ENCODE measurements at regions not wholly inside any gene's neighbourhood (a gene's known extent, or its start where the extent isn't known, plus 50 kb on each side); places are given as distances from the start of the nearest gene placed in this dataset.
"Not testable (repeated sequence)": the region's sequence is repeated elsewhere in the genome, so short reads cannot be mapped to it uniquely, and the experiment has no call there.

DNA sequence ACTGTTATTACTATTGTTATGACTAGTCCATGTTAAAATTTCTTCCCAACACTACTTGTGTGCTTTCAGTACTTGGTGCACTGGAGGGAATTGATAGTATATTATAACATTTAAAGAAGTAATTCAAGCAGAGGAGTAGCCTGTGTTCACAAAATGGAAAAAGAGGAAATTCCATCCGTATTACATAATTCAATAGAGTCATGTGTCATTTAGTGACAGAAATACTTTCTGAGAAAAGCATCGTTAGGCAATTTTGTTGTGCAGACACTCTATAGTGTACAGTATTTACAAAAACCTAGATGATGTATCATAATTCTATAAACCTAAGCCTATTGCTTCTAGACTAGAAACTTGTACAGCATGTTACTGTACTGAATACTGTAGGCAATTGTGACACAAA, 78.3 kb upstream of the PCSK5 start:
- no TSS peak for BruUV-seq (replicated peaks)
- intact Hi-C loops (cut with micrococcal nuclease; ENCODE audit: unreplicated experiment) = no loop called here
- Mint-ChIP-seq H3K27ac (ENCODE audit: unreplicated experiment) (no peak overlapping the region), H3K9me3 (ENCODE audit: unreplicated experiment) (peaks cover 18% of the 10 kb centered on the region), H3K4me3 (ENCODE audit: unreplicated experiment) (no peak overlapping the region), H3K4me1 (ENCODE audit: low read depth, unreplicated experiment) (no peaks in the 10 kb centered on the region), H3K27me3 (ENCODE audit: insufficient read depth, unreplicated experiment) (no peaks in the 10 kb centered on the region), H3K36me3 (ENCODE audit: insufficient read depth, unreplicated experiment) (no peaks in the 10 kb centered on the region)
- no peak overlapping the region for H3K4me3 ChIP-seq (ENCODE audit: low read depth, low read length)
- no peak for DNase-seq
- ChIA-PET POLR2A (no interaction called here), CTCF (no interaction called here)
- no peaks in the 10 kb centered on the region for H3K9me3 ChIP-seq
- TF ChIP-seq, protein P1, sequence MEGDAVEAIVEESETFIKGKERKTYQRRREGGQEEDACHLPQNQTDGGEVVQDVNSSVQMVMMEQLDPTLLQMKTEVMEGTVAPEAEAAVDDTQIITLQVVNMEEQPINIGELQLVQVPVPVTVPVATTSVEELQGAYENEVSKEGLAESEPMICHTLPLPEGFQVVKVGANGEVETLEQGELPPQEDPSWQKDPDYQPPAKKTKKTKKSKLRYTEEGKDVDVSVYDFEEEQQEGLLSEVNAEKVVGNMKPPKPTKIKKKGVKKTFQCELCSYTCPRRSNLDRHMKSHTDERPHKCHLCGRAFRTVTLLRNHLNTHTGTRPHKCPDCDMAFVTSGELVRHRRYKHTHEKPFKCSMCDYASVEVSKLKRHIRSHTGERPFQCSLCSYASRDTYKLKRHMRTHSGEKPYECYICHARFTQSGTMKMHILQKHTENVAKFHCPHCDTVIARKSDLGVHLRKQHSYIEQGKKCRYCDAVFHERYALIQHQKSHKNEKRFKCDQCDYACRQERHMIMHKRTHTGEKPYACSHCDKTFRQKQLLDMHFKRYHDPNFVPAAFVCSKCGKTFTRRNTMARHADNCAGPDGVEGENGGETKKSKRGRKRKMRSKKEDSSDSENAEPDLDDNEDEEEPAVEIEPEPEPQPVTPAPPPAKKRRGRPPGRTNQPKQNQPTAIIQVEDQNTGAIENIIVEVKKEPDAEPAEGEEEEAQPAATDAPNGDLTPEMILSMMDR (IDR thresholded peaks at IDR 0.05; ENCODE audit: insufficient read depth in 1 of 2, low read depth in 1 of 2, low read length in 1 of 2, severe bottlenecking in 1 of 2, unreplicated experiment in 1 of 2) = no peak
- no peaks in the 10 kb centered on the region for H3K27me3 ChIP-seq (replicated peaks; ENCODE audit: control insufficient read depth, insufficient read depth, low read length)
- H3K36me3 ChIP-seq (ENCODE audit: control insufficient read depth, insufficient read depth, low read length) = no peaks in the 10 kb centered on the region
- no peaks in the 10 kb centered on the region for H3K4me1 ChIP-seq

DNA sequence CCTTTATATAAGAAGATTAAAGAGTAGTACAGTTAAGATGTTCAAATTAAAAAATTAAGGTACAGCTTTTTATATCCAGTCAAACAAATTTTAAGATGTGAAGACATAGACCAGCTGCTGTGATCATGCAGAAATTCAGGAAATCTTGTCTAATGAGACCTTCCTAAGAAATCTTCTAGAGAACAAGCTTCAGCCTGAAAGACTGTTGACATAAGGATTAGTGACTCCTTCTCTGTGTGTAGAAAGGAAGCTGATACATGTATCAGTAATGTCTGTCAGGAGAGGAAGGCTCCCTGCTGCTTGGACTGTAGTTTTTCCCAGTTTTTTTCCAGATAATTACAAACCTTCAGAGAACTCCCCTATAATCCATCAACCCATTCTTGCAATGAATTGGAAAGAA, 75.8 kb upstream of the PCSK5 start:
- TF ChIP-seq, protein P1 (IDR thresholded peaks at IDR 0.05; ENCODE audit: insufficient read depth in 1 of 2, low read depth in 1 of 2, low read length in 1 of 2, severe bottlenecking in 1 of 2, unreplicated experiment in 1 of 2) = no peak
- no TSS peak for BruUV-seq (replicated peaks)
- no peaks in the 10 kb centered on the region for H3K9me3 ChIP-seq

DNA sequence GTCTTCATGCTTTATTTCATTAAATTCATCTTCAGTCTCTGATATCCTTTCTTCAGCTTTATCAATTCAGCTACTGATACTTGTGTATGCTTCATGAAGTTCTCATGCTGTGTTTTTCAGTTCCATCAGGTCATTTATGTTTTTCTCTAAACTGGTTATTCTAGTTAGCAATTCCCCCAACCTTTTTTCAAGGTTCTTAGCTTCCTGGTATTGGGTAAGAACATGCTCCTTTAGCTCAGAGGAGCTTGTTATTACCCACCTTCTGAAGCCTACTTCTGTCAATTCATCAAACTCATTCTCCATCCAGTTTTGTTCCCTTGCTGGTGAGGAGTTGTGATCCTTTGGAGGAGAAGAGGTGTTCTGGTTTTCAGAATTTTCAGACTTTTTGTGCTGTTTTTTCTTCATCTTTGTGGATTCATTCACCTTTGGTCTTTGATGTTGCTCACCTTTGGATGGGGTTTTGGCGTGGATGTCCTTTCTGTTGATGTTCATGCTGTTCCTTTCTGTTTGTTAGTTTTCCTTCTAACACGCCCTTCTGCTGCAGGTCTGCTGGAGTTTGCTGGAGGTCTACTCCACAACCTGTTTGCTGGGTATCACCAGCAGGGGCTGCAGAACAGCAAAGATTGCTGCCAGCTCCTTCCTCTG, 69.9 kb upstream of the PCSK5 start:
- H3K4me3 Mint-ChIP-seq (ENCODE audit: unreplicated experiment) = not testable (repeated sequence)

More for the DNA sequence above, 75.8 kb upstream of the PCSK5 start:
- no peaks in the 10 kb centered on the region for H3K4me1 Mint-ChIP-seq (ENCODE audit: low read depth, unreplicated experiment)
- peaks cover 25% of the 10 kb centered on the region for H3K9me3 Mint-ChIP-seq (ENCODE audit: unreplicated experiment)
- H3K4me3 ChIP-seq (ENCODE audit: low read depth, low read length) = no peak overlapping the region
- H3K27ac Mint-ChIP-seq (ENCODE audit: unreplicated experiment) = no peak overlapping the region
- ChIA-PET POLR2A (interaction anchor here (0.5 kb wide), 1 partner anchor 37 kb away, joined by 13 read pairs; no protein-coding TSS in a partner anchor), CTCF (no interaction called here)
- H3K4me3 Mint-ChIP-seq (ENCODE audit: unreplicated experiment) = no peak overlapping the region
- intact Hi-C loops (cut with micrococcal nuclease; ENCODE audit: unreplicated experiment) = no loop called here
- H3K4me1 ChIP-seq = no peaks in the 10 kb centered on the region
- H3K36me3 ChIP-seq (ENCODE audit: control insufficient read depth, insufficient read depth, low read length) = no peaks in the 10 kb centered on the region
- no peak for DNase-seq
- no peaks in the 10 kb centered on the region for H3K36me3 Mint-ChIP-seq (ENCODE audit: insufficient read depth, unreplicated experiment)
- H3K27me3 Mint-ChIP-seq (ENCODE audit: insufficient read depth, unreplicated experiment) = no peaks in the 10 kb centered on the region
- H3K27me3 ChIP-seq (replicated peaks; ENCODE audit: control insufficient read depth, insufficient read depth, low read length) = no peaks in the 10 kb centered on the region

More for the DNA sequence above, 69.9 kb upstream of the PCSK5 start:
- BruUV-seq (replicated peaks); H3K36me3 ChIP-seq (ENCODE audit: control insufficient read depth, insufficient read depth, low read length); H3K9me3 Mint-ChIP-seq (ENCODE audit: unreplicated experiment); DNase-seq; H3K4me1 ChIP-seq; intact Hi-C loops (cut with micrococcal nuclease; ENCODE audit: unreplicated experiment); H3K27me3 ChIP-seq (replicated peaks; ENCODE audit: control insufficient read depth, insufficient read depth, low read length); H3K27ac Mint-ChIP-seq (ENCODE audit: unreplicated experiment); H3K9me3 ChIP-seq; H3K4me1 Mint-ChIP-seq (ENCODE audit: low read depth, unreplicated experiment); H3K27me3 Mint-ChIP-seq (ENCODE audit: insufficient read depth, unreplicated experiment); H3K4me3 ChIP-seq (ENCODE audit: low read depth, low read length); H3K36me3 Mint-ChIP-seq (ENCODE audit: insufficient read depth, unreplicated experiment); CTCF ChIA-PET; POLR2A ChIA-PET: not testable (repeated sequence)
